Stimulated activated CD4-positive, alpha-beta T cell treated with anti-CD3 and anti-CD28 coated beads, TNF-alpha, amount 100 ng/mL, for 4 hours (primary cell): ENCODE measurements at regions not wholly inside any gene's neighbourhood (a gene's known extent, or its start where the extent isn't known, plus 50 kb on each side); places are given as distances from the start of the nearest gene placed in this dataset.

Experiments
- DNase-seq, 3 experiments: peaks; one replicate each; pipeline ENCODE4 v3.0.0-alpha.2; 2020; ENCODE audit warnings: low read depth in 3 of 3

GRCh38 chr2:118665784-118666529 lies 181.5 kb downstream of the EN1 start:
- no peak for DNase-seq

DNA sequence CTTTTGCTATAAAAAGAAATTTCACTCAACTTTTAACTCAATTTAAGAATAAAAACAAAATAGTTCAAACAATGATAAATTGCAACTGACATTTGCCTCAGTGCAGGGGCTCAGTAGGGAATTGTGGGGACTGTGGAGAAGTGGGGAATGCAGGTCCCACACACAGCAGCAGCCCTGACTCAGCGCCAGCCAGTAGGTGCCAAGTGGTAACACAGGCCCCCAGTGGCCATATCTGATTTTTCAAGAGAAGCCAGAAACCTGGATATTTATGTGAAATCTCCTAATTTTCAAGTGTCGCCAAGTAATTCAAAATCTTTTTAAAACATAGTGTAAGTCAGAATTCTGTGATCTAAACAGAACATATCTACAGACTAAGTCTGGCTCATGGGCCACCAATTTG lies 186.3 kb downstream of the EN1 start:
- no peak for DNase-seq

GRCh38 chr2:118658596-118659198 lies 188.8 kb downstream of the EN1 start:
- no peak for DNase-seq

DNA sequence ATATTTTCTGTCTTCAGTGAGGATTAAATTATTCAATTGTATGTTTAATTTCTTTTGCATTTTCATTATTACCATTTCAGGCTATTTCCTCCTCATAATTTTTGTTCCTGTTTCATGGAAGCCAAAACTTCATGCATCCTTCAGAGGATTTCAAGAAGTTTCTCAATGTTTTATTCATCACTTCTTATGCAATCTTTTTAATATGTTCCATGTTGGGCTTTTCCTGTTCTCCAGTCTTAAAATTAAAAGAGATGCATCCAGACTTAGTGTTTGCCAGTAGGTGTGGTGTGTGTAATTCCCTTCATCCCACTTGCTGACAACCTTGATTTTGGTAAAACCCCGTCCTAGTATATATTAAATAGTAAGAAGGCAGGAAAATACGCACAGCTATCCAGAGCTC lies 190.0 kb downstream of the EN1 start:
- DNase-seq: no peak

GRCh38 chr2:118654945-118655344 lies 192.5 kb downstream of the EN1 start:
- DNase-seq: no peak

DNA sequence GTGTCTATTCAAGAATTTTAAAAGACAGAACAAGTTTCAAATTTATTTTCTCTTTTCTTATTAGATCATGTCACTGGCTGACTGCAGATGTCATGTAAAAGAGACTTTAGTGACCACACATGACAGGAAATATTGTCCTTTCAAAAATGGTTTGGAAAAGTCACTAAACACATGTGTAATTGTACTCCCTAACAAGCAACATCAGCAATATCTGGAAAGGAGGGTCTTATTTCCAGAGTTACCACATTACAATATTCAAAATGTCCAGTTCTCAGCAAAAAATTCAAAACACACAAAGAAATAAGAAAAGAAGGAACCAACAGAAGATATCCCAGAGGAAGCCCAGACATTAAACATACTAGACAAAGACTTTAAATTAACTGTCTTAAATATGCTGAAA lies 197.1 kb downstream of the EN1 start:
- DNase-seq: no peak

DNA sequence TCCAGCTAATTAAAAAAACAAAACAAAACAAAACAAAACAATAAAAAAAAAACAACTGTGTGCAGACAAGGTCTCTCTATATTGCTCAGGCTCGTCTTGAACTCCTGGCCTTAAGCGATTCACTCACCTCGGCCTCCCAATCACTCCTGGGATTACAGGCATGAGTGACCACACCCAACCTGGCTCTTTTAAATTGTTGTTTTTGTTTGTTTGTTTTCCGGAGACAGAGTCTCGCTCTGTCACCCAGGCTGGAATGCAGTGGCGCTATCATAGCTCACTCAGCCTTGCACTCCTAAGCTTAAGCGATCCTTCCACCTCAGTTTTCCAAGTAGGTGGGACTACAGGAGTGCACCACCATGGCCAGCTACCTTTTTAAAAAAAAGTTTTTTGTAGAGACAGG lies 201.6 kb downstream of the EN1 start:
- DNase-seq: no peak

GRCh38 chr2:118644190-118644589 lies 203.3 kb downstream of the EN1 start:
- no peak for DNase-seq

GRCh38 chr2:118643294-118643693 lies 204.2 kb downstream of the EN1 start:
- DNase-seq: no peak

GRCh38 chr2:118642501-118642900 lies 204.9 kb downstream of the EN1 start:
- DNase-seq: no peak

DNA sequence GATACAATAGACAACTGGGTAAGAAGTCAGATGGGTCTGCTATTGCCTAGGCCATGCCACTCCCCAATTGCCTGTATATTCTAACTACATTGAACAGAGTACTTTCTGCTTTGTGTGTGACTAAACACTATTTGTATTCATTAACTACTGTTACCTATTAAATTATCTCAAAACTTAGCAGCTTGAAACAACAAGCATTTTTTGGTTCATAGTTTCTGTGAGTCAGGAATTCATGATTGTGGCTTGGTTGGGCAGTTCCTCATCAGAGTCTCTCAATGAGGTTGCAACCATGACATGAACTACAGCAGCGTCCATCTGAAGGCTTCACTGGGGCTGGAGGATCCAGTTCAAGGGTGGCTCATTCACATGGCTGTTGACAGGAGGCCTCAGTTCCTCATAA lies 205.7 kb downstream of the EN1 start:
- DNase-seq: no peak

DNA sequence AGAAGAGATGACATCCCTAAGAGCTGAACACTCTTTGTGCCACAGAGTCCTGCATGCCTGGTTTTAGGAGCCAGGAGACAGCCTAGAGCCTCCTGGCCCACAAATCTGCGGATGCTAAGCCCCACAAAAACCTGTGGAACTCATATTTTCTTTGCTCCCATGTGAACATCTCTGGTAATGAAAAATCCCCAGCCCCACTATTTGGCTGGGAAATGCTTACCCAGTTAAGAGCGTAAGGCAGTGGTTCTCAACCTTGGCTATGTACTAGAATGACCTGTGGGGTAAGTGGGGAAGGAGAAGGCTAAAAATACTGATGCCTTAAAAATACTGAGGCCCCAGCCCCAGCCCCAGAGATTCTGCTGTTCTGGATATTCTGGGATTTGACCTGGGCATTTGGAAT lies 208.1 kb downstream of the EN1 start:
- no peak for DNase-seq

- no peak for DNase-seq
These were observed 209.0 kb downstream of the EN1 start for GRCh38 chr2:118638453-118638852.

GRCh38 chr2:118635891-118636290 lies 211.6 kb downstream of the EN1 start:
- DNase-seq: no peak

GRCh38 chr2:118634876-118635275 lies 212.6 kb downstream of the EN1 start:
- no peak for DNase-seq

DNA sequence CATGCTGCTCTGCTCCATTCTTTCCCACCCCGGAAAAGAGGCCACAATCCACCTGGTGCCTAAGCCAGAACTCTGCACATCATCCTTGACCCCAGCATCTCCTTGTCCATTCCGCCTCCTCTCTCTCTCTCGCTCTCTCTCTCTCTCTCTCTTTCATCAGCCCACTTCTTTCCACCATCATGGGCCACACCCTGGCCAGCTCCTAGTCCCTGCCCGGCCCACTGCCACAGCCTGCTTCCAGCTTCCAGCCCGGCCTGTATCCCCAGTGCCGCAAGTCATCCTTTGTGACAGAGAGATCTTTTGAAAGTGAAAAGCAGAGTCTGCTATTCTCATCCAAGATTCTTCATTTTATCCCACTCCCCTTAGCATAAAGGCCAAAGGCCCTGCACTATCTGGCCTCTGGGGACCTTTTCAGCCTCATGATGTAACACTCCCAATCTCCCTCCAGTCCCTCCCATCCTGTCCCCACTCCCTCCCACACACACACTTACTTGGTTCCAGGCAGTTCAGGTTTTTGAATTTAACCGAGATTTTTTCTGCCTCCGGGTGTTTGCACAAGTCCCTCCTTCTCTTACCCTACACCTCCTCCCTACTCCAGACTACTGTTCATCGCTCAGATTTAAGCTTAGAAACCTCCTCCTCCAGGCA lies 214.0 kb downstream of the EN1 start:
- DNase-seq: no peak

DNA sequence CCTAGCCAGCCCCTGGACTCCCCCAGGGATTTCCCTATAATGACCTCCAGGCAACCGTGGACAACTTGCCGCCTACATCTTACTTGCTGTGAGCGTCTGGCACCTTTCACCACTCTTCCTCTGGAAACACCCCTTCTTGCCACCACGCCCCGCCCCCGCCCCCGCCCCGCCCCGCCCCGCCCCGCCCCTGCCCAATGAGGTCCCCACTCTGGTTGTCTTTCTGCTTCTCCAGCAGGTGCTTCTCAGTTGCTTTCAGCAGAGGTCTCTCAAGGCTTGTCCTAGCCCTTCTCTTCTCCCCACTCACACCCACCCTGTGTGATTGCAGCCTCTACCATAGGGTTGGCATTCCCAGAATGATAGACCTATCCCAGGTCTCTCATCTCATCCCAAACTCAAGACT lies 214.5 kb downstream of the EN1 start:
- no peak for DNase-seq

DNA sequence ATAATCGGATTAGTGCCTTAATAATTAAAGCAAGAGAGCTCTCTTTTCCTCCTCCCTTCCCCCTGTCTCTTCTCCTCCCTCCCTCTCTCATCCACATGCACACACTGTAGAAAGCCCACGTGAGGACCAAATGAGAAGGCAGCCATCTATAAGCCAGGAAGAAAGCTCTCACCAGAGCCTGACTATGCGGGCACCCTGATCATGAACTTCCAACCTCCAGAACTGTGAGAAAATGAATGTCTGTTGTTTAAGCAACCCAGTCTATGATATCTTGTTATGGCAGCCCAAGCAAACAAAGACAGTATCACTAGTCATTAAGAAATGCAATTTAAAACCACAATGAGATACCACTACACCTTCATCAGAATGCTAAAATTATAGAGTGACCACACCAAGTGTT lies 220.3 kb downstream of the EN1 start:
- DNase-seq: no peak

DNA sequence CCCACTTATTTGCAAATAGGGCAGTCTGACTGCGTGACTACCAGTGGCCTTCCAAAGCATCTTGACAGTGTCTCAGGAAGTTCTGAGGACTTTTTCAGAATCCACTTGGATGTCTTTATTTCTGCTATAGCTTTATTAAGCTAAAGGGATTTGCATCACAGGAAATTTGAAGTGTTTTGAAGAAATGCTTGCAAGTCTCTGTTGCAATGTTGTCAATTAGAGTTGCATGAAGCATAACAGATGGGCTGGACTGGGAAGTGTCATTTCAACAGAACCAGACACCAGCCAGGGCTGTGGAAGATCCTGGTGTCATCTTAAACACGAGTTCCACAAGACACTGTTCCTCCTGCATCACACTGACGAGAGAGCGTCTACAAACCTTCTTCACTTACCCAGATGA lies 224.5 kb downstream of the EN1 start:
- DNase-seq: no peak

DNA sequence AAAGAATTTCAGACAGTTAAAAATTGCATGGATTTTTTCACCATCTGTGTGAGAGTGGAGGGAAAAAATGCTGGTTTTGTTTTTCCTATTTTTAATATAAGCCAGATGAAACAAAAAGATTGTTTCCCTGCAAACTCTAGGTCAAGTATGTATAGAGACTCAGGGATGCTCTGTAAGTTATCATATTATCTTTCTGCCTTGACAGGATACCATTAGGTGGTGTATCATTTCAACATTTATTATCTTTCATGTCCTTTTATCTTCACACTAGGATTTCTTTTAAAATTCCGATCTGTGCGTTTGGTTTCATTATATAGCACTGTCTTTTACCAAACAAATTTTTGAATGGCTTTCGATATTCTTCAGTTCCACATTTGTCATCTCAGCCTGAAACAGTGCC lies 225.3 kb downstream of the EN1 start:
- no peak for DNase-seq

GRCh38 chr2:118618279-118618678 lies 229.2 kb downstream of the EN1 start:
- no peak for DNase-seq

- no peak for DNase-seq
These were observed 231.0 kb downstream of the EN1 start for GRCh38 chr2:118616432-118616831.

GRCh38 chr2:118614841-118615271 lies 232.6 kb downstream of the EN1 start:
- no peak for DNase-seq
